Fibroblast of lung (primary cell): ENCODE measurements at regions not wholly inside any gene's neighbourhood (a gene's known extent, or its start where the extent isn't known, plus 50 kb on each side); places are given as distances from the start of the nearest gene placed in this dataset.
"Not testable (repeated sequence)": the region's sequence is repeated elsewhere in the genome, so short reads cannot be mapped to it uniquely, and the experiment has no call there.

Experiments used
- CTCF ChIP-seq, 2 donors: IDR thresholded peaks in 1 of 2; conservative IDR thresholded peaks in 1 of 2; 1 replicate in 1 of 2; 2 replicates in 1 of 2; pipeline ENCODE4 v1.5.1; 2011 to 2012; ENCODE audit warnings: low read length in 2 of 2, control low read depth in 1 of 2, inconsistent platforms in 1 of 2, low read depth in 1 of 2, mild to moderate bottlenecking in 1 of 2
- EZH2 ChIP-seq: IDR thresholded peaks from 2 replicates; pipeline ENCODE4 v1.5.1; 2012; ENCODE audit warnings: low read length, control low read depth, mild to moderate bottlenecking; ENCODE audit errors: missing control alignments

GRCh38 chr4:29788123-29788522 is 932.0 kb upstream of the PCDH7 start:
- not testable (repeated sequence) for TF ChIP-seq CTCF (conservative IDR thresholded peaks at IDR 0.05 in 1 of 2, IDR thresholded peaks at IDR 0.05 in 1 of 2; ENCODE audit: low read depth in 1 of 2, low read length in 2 of 2); EZH2
